ENCODE measurements at regions not wholly inside any gene's neighbourhood (a gene's known extent, or its start where the extent isn't known, plus 50 kb on each side); places are given as distances from the start of the nearest gene placed in this dataset.

- Histone ChIP-seq H3K27ac (no peak overlapping the region), H3K4me3 (no peak overlapping the region), H3K36me3 (no peaks in the 10 kb centered on the region), H3K9me3 (no peaks in the 10 kb centered on the region), H3K27me3 (no peaks in the 10 kb centered on the region), H3K4me1 (peaks cover 5 to 7% of the 10 kb centered on the region in 2 donors)
- in situ Hi-C loops (cut with MboI; ENCODE audit: low sequenced_read_pairs in 4 of 4): no loop called here
- intact Hi-C loops (cut with DNase I; ENCODE audit: low total_unique reads): no loop called here
- ATAC-seq: no peak
- TF ChIP-seq CTCF (IDR thresholded peaks at IDR 0.05 in 4 of 5, conservative IDR thresholded peaks at IDR 0.05 in 1 of 5): no peak
- TF ChIP-seq POLR2A (IDR thresholded peaks at IDR 0.05): no peak
- DNase-seq: no peak
Observed at GRCh38 chr2:163351966-163352365, 383.8 kb downstream of the FIGN start.

- in situ Hi-C loops (cut with MboI; ENCODE audit: low sequenced_read_pairs in 4 of 4): no loop called here
- intact Hi-C loops (cut with DNase I; ENCODE audit: low total_unique reads): no loop called here
- ATAC-seq: no peak
- Histone ChIP-seq H3K4me1 (peaks cover 5 to 7% of the 10 kb centered on the region in 2 donors), H3K4me3 (no peak overlapping the region), H3K27ac (no peak overlapping the region), H3K27me3 (no peaks in the 10 kb centered on the region), H3K9me3 (no peaks in the 10 kb centered on the region), H3K36me3 (no peaks in the 10 kb centered on the region)
- DNase-seq: no peak
- TF ChIP-seq POLR2A (IDR thresholded peaks at IDR 0.05): no peak
- TF ChIP-seq CTCF (IDR thresholded peaks at IDR 0.05 in 4 of 5, conservative IDR thresholded peaks at IDR 0.05 in 1 of 5): no peak
Observed at GRCh38 chr2:163351143-163351542, 384.7 kb downstream of the FIGN start.

GRCh38 chr2:163348857-163349380 is 386.9 kb downstream of the FIGN start:
- no peak for DNase-seq
- no peak for ATAC-seq
- intact Hi-C loops (cut with DNase I; ENCODE audit: low total_unique reads): loop anchor here (5.0 to 10.0 kb wide), 5 partner anchors 116 to 1078 kb away; no protein-coding TSS in a partner anchor
- in situ Hi-C loops (cut with MboI; ENCODE audit: low sequenced_read_pairs in 4 of 4): loop anchor here in 3 of 4 donors (25.0 kb wide), 2 partner anchors 713 to 1138 kb away; no protein-coding TSS in a partner anchor
- H3K4me1 ChIP-seq: peaks cover 5 to 7% of the 10 kb centered on the region in 2 donors
- no peaks in the 10 kb centered on the region for H3K9me3 ChIP-seq
- peak overlapping the region; percentile 59 to 73 (median 68) for H3K27ac ChIP-seq
- H3K36me3 ChIP-seq: no peaks in the 10 kb centered on the region
- TF ChIP-seq POLR2A (IDR thresholded peaks at IDR 0.05) (no peak), CTCF (IDR thresholded peaks at IDR 0.05 in 4 of 5, conservative IDR thresholded peaks at IDR 0.05 in 1 of 5) (no peak)
- peak overlapping the region; percentile 35 to 49 (median 44) for H3K4me3 ChIP-seq
- H3K27me3 ChIP-seq: no peaks in the 10 kb centered on the region

GRCh38 chr2:163347982-163348856 is 387.6 kb downstream of the FIGN start:
- DNase-seq (peak; percentile 31 to 65), ATAC-seq (peak; percentile 73 to 88)
- Histone ChIP-seq H3K27me3 (no peaks in the 10 kb centered on the region), H3K4me1 (peaks cover 5 to 7% of the 10 kb centered on the region in 2 donors), H3K4me3 (peak overlapping the region; percentile 35 to 49 (median 44)), H3K36me3 (no peaks in the 10 kb centered on the region), H3K9me3 (no peaks in the 10 kb centered on the region), H3K27ac (peak overlapping the region; percentile 59 to 73 (median 68))
- in situ Hi-C loops (cut with MboI; ENCODE audit: low sequenced_read_pairs in 4 of 4): loop anchor here in 3 of 4 donors (25.0 kb wide), 2 partner anchors 714 to 1139 kb away; no protein-coding TSS in a partner anchor
- intact Hi-C loops (cut with DNase I; ENCODE audit: low total_unique reads): loop anchor here (5.0 to 10.0 kb wide), 5 partner anchors 117 to 1079 kb away; no protein-coding TSS in a partner anchor
- TF ChIP-seq CTCF (IDR thresholded peaks at IDR 0.05 in 4 of 5, conservative IDR thresholded peaks at IDR 0.05 in 1 of 5): no peak
